Endothelial cell of umbilical vein (primary cell): ENCODE measurements at regions not wholly inside any gene's neighbourhood (a gene's known extent, or its start where the extent isn't known, plus 50 kb on each side); places are given as distances from the start of the nearest gene placed in this dataset.

Experiments
- BruUV-seq: library from RNA; stranded (reverse); fragments of 400-500 nt; replicated peaks from 2 replicates; lab custom pipeline; 2021; lab: Mats Ljungman, UMichigan
- CTCF ChIA-PET: fragments of 300-600, 350-600 bp; sonication (Branson Sonifier 250); formaldehyde crosslinking; loops from one replicate; lab custom pipeline; 2021; ENCODE audit warnings: antibody characterized with exemption, inconsistent platforms; lab: Charles Lee
- POLR2A ChIA-PET: fragments of 300-600, 350-600 bp; sonication (Branson Sonifier 250); formaldehyde crosslinking; loops from one replicate; lab custom pipeline; 2021; ENCODE audit warnings: antibody characterized with exemption, inconsistent platforms; lab: Charles Lee
- DNase-seq: peaks from one replicate; pipeline ENCODE4 v3.0.0-alpha.2; 2011; ENCODE audit warnings: low read depth, low spot score
- FAIRE-seq: peaks from 2 replicates; lab custom pipeline; 2011; peaks lifted over from hg19 to GRCh38; lab: Jason Lieb, UNC
- H2AFZ ChIP-seq: 2 replicates; pipeline ENCODE4 v1.6.0; 2012; ENCODE audit warnings: low read depth, low read length, control low read depth, inconsistent platforms
- H3K27ac ChIP-seq: 2 replicates; pipeline ENCODE4 v1.5.1; 2011; ENCODE audit warnings: low read depth, mild to moderate bottlenecking, control low read depth, low read length, moderate library complexity; ENCODE audit not compliant: insufficient read depth
- H3K27me3 ChIP-seq, 2 experiments: 2 replicates each; pipeline versions ENCODE4 v1.6.0 to v1.6.1; 2011; ENCODE audit warnings: low read length in 2 of 2, mixed read lengths in 1 of 2; ENCODE audit not compliant: control insufficient read depth in 2 of 2, insufficient read depth in 2 of 2
- H3K36me3 ChIP-seq, 2 experiments: 2 replicates in 1 of 2; 3 replicates in 1 of 2; pipeline ENCODE4 v1.5.1; 2011; ENCODE audit warnings: low read length in 2 of 2, mild to moderate bottlenecking in 1 of 2, moderate library complexity in 1 of 2; ENCODE audit not compliant: control insufficient read depth in 2 of 2, insufficient read depth in 2 of 2; ENCODE audit errors: extremely low read depth in 1 of 2
- H3K4me1 ChIP-seq: 3 replicates; pipeline ENCODE4 v1.5.1; 2011; ENCODE audit warnings: mild to moderate bottlenecking, low read length; ENCODE audit not compliant: control insufficient read depth, insufficient read depth; ENCODE audit errors: extremely low read depth
- H3K4me2 ChIP-seq: 2 replicates; pipeline ENCODE4 v1.6.1; 2011; ENCODE audit warnings: low read length, control low read depth, mixed read lengths; ENCODE audit not compliant: insufficient read depth
- H3K4me3 ChIP-seq, 3 experiments: fragments of 200-600 bp in 1 of 3; sonication (generic), shearing (Covaris generic) in 1 of 3; replicated peaks in 1 of 3; 2 replicates each; pipeline ENCODE4 v1.5.1; 2011 to 2016; ENCODE audit warnings: control low read depth in 3 of 3, low read length in 3 of 3, mild to moderate bottlenecking in 2 of 3, inconsistent platforms in 1 of 3, low read depth in 1 of 3, moderate library complexity in 1 of 3; ENCODE audit not compliant: insufficient read depth in 1 of 3
- H3K79me2 ChIP-seq: 2 replicates; pipeline ENCODE4 v1.6.0; 2012; ENCODE audit warnings: low read length, inconsistent platforms; ENCODE audit not compliant: control insufficient read depth, insufficient read depth
- H3K9ac ChIP-seq: replicated peaks from 2 replicates; pipeline ENCODE3; 2011; ENCODE audit warnings: low read length, control low read depth; ENCODE audit not compliant: insufficient read depth; ENCODE audit errors: extremely low read depth
- H3K9me1 ChIP-seq: replicated peaks from 3 replicates; pipeline ENCODE4 v1.6.0; 2011; ENCODE audit warnings: mild to moderate bottlenecking, low read length; ENCODE audit not compliant: control insufficient read depth, insufficient read depth; ENCODE audit errors: extremely low read depth
- H3K9me3 ChIP-seq: replicated peaks from 2 replicates; pipeline ENCODE4 v1.5.1; 2012; ENCODE audit warnings: low read length, inconsistent platforms; ENCODE audit not compliant: control insufficient read depth, insufficient read depth
- H4K20me1 ChIP-seq: replicated peaks from 2 replicates; pipeline ENCODE3; 2011; ENCODE audit warnings: mild to moderate bottlenecking, low read length; ENCODE audit not compliant: control insufficient read depth, insufficient read depth; ENCODE audit errors: extremely low read depth
- CTCF ChIP-seq, 2 donors: IDR thresholded peaks; 1 replicate in 1 of 2; 2 replicates in 1 of 2; pipeline ENCODE4 v1.5.1; 2011; ENCODE audit warnings: low read length in 2 of 2, mild to moderate bottlenecking in 2 of 2, moderate library complexity in 2 of 2, control low read depth in 1 of 2, inconsistent platforms in 1 of 2, low read depth in 1 of 2; ENCODE audit not compliant: insufficient read depth in 1 of 2; ENCODE audit errors: extremely low read depth in 1 of 2
- EZH2 ChIP-seq: IDR thresholded peaks from 2 replicates; pipeline ENCODE4 v1.6.1; 2012; ENCODE audit warnings: borderline replicate concordance, low read depth, mild to moderate bottlenecking, moderate library complexity, low read length, inconsistent platforms; ENCODE audit not compliant: severe bottlenecking
- FOS ChIP-seq: IDR thresholded peaks from 2 replicates; pipeline ENCODE4 v1.6.1; 2011; ENCODE audit warnings: mild to moderate bottlenecking, low read length, moderate library complexity, borderline replicate concordance; ENCODE audit not compliant: insufficient read depth
- GATA2 ChIP-seq: IDR thresholded peaks from 2 replicates; pipeline ENCODE4 v1.7.0; 2011; ENCODE audit warnings: low read depth, mild to moderate bottlenecking, moderate library complexity, mixed read lengths, low read length; ENCODE audit not compliant: insufficient read length, insufficient read depth
- JUN ChIP-seq: IDR thresholded peaks from 2 replicates; pipeline ENCODE4 v1.6.1; 2011; ENCODE audit warnings: borderline replicate concordance, low read depth; ENCODE audit not compliant: insufficient read length, insufficient read depth
- MAX ChIP-seq: IDR thresholded peaks from 2 replicates; pipeline ENCODE4 v1.6.1; 2011; ENCODE audit not compliant: insufficient read depth, insufficient read length
- MYC ChIP-seq: IDR thresholded peaks from one replicate; pipeline ENCODE4 v1.6.1; 2011; ENCODE audit warnings: mild to moderate bottlenecking, low read depth, low read length
- POLR2A ChIP-seq: IDR thresholded peaks from 2 replicates; pipeline ENCODE4 v1.6.1; 2012; ENCODE audit warnings: low read depth, mild to moderate bottlenecking, control low read depth, low read length
- POLR2AphosphoS5 ChIP-seq: IDR thresholded peaks from 2 replicates; pipeline ENCODE4 v1.6.1; 2012; ENCODE audit warnings: low read depth, mild to moderate bottlenecking, control low read depth, low read length, moderate library complexity; ENCODE audit not compliant: insufficient read depth
- dilution Hi-C: fragments of 300-500 bp; cut with MboI; formaldehyde crosslinking; loops from one replicate; pipeline ENCODE4 v1.15.0; 2019; ENCODE audit warnings: low sequenced_read_pairs; ENCODE audit not compliant: extremely low pct_ligation_motif_present
- intact Hi-C: fragments of 100-400 bp; cut with micrococcal nuclease; formaldehyde crosslinking; loops from one replicate; pipeline ENCODE4 v1.10.0; 2022

GRCh38 chr20:20782231-20782630 is 69.8 kb upstream of the RALGAPA2 start:
- Histone ChIP-seq H2AFZ (no peak overlapping the region), H3K9me1 (no peaks in the 10 kb centered on the region), H3K27ac (no peak overlapping the region), H3K4me1 (no peaks in the 10 kb centered on the region), H4K20me1 (no peaks in the 10 kb centered on the region), H3K4me2 (no peak overlapping the region), H3K9me3 (no peaks in the 10 kb centered on the region), H3K27me3 (peaks cover under 1 to 3% of the 10 kb centered on the region in 2 experiments), H3K79me2 (no peaks in the 10 kb centered on the region), H3K36me3 (no peaks in the 10 kb centered on the region), H3K4me3 (no peak overlapping the region), H3K9ac (no peak overlapping the region)
- intact Hi-C loops, result no loop called here
- dilution Hi-C loops, result no loop called here
- FAIRE-seq (no peak), DNase-seq (peak; percentile 57)
- ChIA-PET POLR2A (no interaction called here), CTCF (interaction anchor here (1.9 kb wide), 1 partner anchor 43 kb away, joined by 4 read pairs; no protein-coding TSS in a partner anchor)
- BruUV-seq, result no TSS peak
- TF ChIP-seq MAX, result no peak
- TF ChIP-seq GATA2, result no peak
- no peak for TF ChIP-seq MYC
- no peak for TF ChIP-seq JUN
- TF ChIP-seq EZH2, result no peak
- TF ChIP-seq POLR2A, result no peak
- no peak for TF ChIP-seq FOS
- TF ChIP-seq POLR2AphosphoS5, result no peak
- no peak for TF ChIP-seq CTCF (IDR thresholded peaks at IDR 0.05; ENCODE audit: extremely low read depth in 1 of 2, insufficient read depth in 1 of 2, low read depth in 1 of 2, low read length in 2 of 2)
